IPS-15b (cell line): ENCODE measurements at regions not wholly inside any gene's neighbourhood (a gene's known extent, or its start where the extent isn't known, plus 50 kb on each side); places are given as distances from the start of the nearest gene placed in this dataset.
"Not testable (repeated sequence)": the region's sequence is repeated elsewhere in the genome, so short reads cannot be mapped to it uniquely, and the experiment has no call there.

ENCODE experiments used
- H3K27me3 ChIP-seq: one replicate; pipeline ENCODE4 v1.6.1; 2013; ENCODE audit warnings: low read length; ENCODE audit not compliant: control insufficient read depth, insufficient read depth
- H3K36me3 ChIP-seq: one replicate; pipeline ENCODE4 v1.6.1; 2013; ENCODE audit warnings: low read length; ENCODE audit not compliant: control insufficient read depth, insufficient read depth
- H3K4me1 ChIP-seq: one replicate; pipeline ENCODE4 v1.6.1; 2013; ENCODE audit warnings: mild to moderate bottlenecking, low read length; ENCODE audit not compliant: control insufficient read depth, insufficient read depth
- H3K4me3 ChIP-seq: one replicate; pipeline ENCODE4 v1.5.1; 2013; ENCODE audit warnings: low read depth, low read length
- H3K9ac ChIP-seq: one replicate; pipeline ENCODE4 v1.6.1; 2013; ENCODE audit warnings: low read depth, mild to moderate bottlenecking, low read length
- H3K9me3 ChIP-seq: one replicate; pipeline ENCODE4 v1.6.1; 2013; ENCODE audit warnings: mild to moderate bottlenecking, low read length; ENCODE audit not compliant: control insufficient read depth, insufficient read depth

GRCh38 chr13:79937771-79938216, 403.1 kb downstream of the SPRY2 start:
- H3K4me1 ChIP-seq: no peaks in the 10 kb centered on the region
- H3K4me3 ChIP-seq: no peak overlapping the region
- no peaks in the 10 kb centered on the region for H3K9me3 ChIP-seq
- H3K9ac ChIP-seq: no peak overlapping the region
- H3K27me3 ChIP-seq: no peaks in the 10 kb centered on the region
- no peaks in the 10 kb centered on the region for H3K36me3 ChIP-seq

GRCh38 chr13:79937311-79937710, 403.6 kb downstream of the SPRY2 start:
- Histone ChIP-seq H3K4me1 (no peaks in the 10 kb centered on the region), H3K36me3 (no peaks in the 10 kb centered on the region), H3K27me3 (no peaks in the 10 kb centered on the region), H3K9ac (no peak overlapping the region), H3K9me3 (no peaks in the 10 kb centered on the region), H3K4me3 (no peak overlapping the region)

GRCh38 chr13:79936368-79937136, 404.4 kb downstream of the SPRY2 start:
- H3K9me3 ChIP-seq: no peaks in the 10 kb centered on the region
- no peak overlapping the region for H3K4me3 ChIP-seq
- no peaks in the 10 kb centered on the region for H3K27me3 ChIP-seq
- H3K4me1 ChIP-seq: no peaks in the 10 kb centered on the region
- no peaks in the 10 kb centered on the region for H3K36me3 ChIP-seq
- no peak overlapping the region for H3K9ac ChIP-seq

GRCh38 chr13:79935121-79935520, 405.8 kb downstream of the SPRY2 start:
- no peak overlapping the region for H3K4me3 ChIP-seq
- H3K36me3 ChIP-seq: no peaks in the 10 kb centered on the region
- H3K9ac ChIP-seq: no peak overlapping the region
- no peaks in the 10 kb centered on the region for H3K9me3 ChIP-seq
- no peaks in the 10 kb centered on the region for H3K27me3 ChIP-seq
- H3K4me1 ChIP-seq: no peaks in the 10 kb centered on the region

GRCh38 chr13:79933389-79933788, 407.5 kb downstream of the SPRY2 start:
- Histone ChIP-seq H3K9ac (no peak overlapping the region), H3K27me3 (no peaks in the 10 kb centered on the region), H3K36me3 (no peaks in the 10 kb centered on the region), H3K4me3 (no peak overlapping the region), H3K4me1 (no peaks in the 10 kb centered on the region), H3K9me3 (no peaks in the 10 kb centered on the region)

GRCh38 chr13:79932556-79932955, 408.4 kb downstream of the SPRY2 start:
- Histone ChIP-seq H3K27me3 (no peaks in the 10 kb centered on the region), H3K9me3 (no peaks in the 10 kb centered on the region), H3K4me1 (no peaks in the 10 kb centered on the region), H3K4me3 (no peak overlapping the region), H3K9ac (no peak overlapping the region), H3K36me3 (no peaks in the 10 kb centered on the region)

- not testable (repeated sequence) for H3K36me3 ChIP-seq, H3K9me3 ChIP-seq, H3K4me3 ChIP-seq, H3K27me3 ChIP-seq, H3K9ac ChIP-seq, H3K4me1 ChIP-seq
These were observed 416.9 kb downstream of the SPRY2 start for GRCh38 chr13:79923973-79924556.

GRCh38 chr13:79919091-79919490, 421.8 kb downstream of the SPRY2 start:
- no peaks in the 10 kb centered on the region for H3K36me3 ChIP-seq
- no peaks in the 10 kb centered on the region for H3K9me3 ChIP-seq
- H3K4me1 ChIP-seq: no peaks in the 10 kb centered on the region
- H3K27me3 ChIP-seq: no peaks in the 10 kb centered on the region
- H3K9ac ChIP-seq: no peak overlapping the region
- no peak overlapping the region for H3K4me3 ChIP-seq

- no peaks in the 10 kb centered on the region for H3K4me1 ChIP-seq
- H3K9me3 ChIP-seq: no peaks in the 10 kb centered on the region
- no peaks in the 10 kb centered on the region for H3K27me3 ChIP-seq
- H3K4me3 ChIP-seq: no peak overlapping the region
- no peaks in the 10 kb centered on the region for H3K36me3 ChIP-seq
- H3K9ac ChIP-seq: no peak overlapping the region
These were observed 422.3 kb downstream of the SPRY2 start for GRCh38 chr13:79918620-79919019.

GRCh38 chr13:79917628-79918027, 423.3 kb downstream of the SPRY2 start:
- H3K4me1 ChIP-seq: peaks cover 7% of the 10 kb centered on the region
- H3K27me3 ChIP-seq: no peaks in the 10 kb centered on the region
- H3K9ac ChIP-seq: no peak overlapping the region
- H3K4me3 ChIP-seq: no peak overlapping the region
- no peaks in the 10 kb centered on the region for H3K9me3 ChIP-seq
- no peaks in the 10 kb centered on the region for H3K36me3 ChIP-seq

- Histone ChIP-seq H3K4me3 (no peak overlapping the region), H3K4me1 (peaks cover 7% of the 10 kb centered on the region), H3K9ac (no peak overlapping the region), H3K36me3 (no peaks in the 10 kb centered on the region), H3K9me3 (no peaks in the 10 kb centered on the region), H3K27me3 (no peaks in the 10 kb centered on the region)
These were observed 425.7 kb downstream of the SPRY2 start for GRCh38 chr13:79915114-79915811.
